PC-3 (cell line): ENCODE measurements at regions not wholly inside any gene's neighbourhood (a gene's known extent, or its start where the extent isn't known, plus 50 kb on each side); places are given as distances from the start of the nearest gene placed in this dataset.
"Not testable (repeated sequence)": the region's sequence is repeated elsewhere in the genome, so short reads cannot be mapped to it uniquely, and the experiment has no call there.

ENCODE experiments used
- ATAC-seq: fragments of 200-7000 bp; cut with Tn5 transposase; 2 replicates; pipeline ENCODE4 v1.9.1; 2020; ENCODE audit warnings: mild to moderate bottlenecking, moderate library complexity
- BruUV-seq: library from RNA; stranded (reverse); fragments of 400-500 nt; replicated peaks from 2 replicates; lab custom pipeline; 2021; lab: Mats Ljungman, UMichigan
- CTCF ChIA-PET: fragments of 300-600 bp; sonication (Branson Sonifier 250); formaldehyde crosslinking; loops from one replicate; lab custom pipeline; 2022; ENCODE audit warnings: antibody characterized with exemption; lab: Charles Lee
- POLR2A ChIA-PET: fragments of 300-600 bp; sonication (Branson Sonifier 250); formaldehyde crosslinking; loops from one replicate; lab custom pipeline; 2022; ENCODE audit warnings: antibody characterized with exemption; ENCODE audit not compliant: unreplicated experiment; lab: Charles Lee
- DNase-seq: peaks from one replicate; pipeline ENCODE4 v3.0.0-alpha.2; 2015
- H2AFZ ChIP-seq: fragments of 300-600 bp; sonication (generic); 2 replicates; pipeline ENCODE4 v1.6.0; 2016; ENCODE audit warnings: antibody characterized with exemption, low read length
- H3F3A ChIP-seq: fragments of 300-600 bp; sonication (generic); one replicate; pipeline ENCODE4 v1.6.0; 2017; ENCODE audit warnings: antibody characterized with exemption, low read length, control low read depth, mild to moderate bottlenecking; ENCODE audit not compliant: unreplicated experiment
- H3K27ac ChIP-seq: fragments of 300-600 bp; sonication (generic); 2 replicates; pipeline ENCODE4 v1.5.1; 2016; ENCODE audit warnings: mild to moderate bottlenecking, low read length
- H3K27me3 ChIP-seq: fragments of 300-600 bp; sonication (generic); 2 replicates; pipeline ENCODE4 v1.6.1; 2016; ENCODE audit warnings: low read length, mixed read lengths
- H3K36me3 ChIP-seq: fragments of 300-600 bp; sonication (generic); 2 replicates; pipeline ENCODE4 v1.6.1; 2016; ENCODE audit warnings: low read depth, mixed run types, low read length, mixed read lengths
- H3K4me1 ChIP-seq: fragments of 300-600 bp; sonication (generic); 2 replicates; pipeline ENCODE4 v1.5.1; 2016; ENCODE audit warnings: low read length; ENCODE audit not compliant: insufficient read depth
- H3K4me2 ChIP-seq: fragments of 300-600 bp; sonication (generic); 2 replicates; pipeline ENCODE4 v1.6.0; 2016; ENCODE audit warnings: low read length
- H3K4me3 ChIP-seq: fragments of 300-600 bp; sonication (generic); 2 replicates; pipeline ENCODE4 v1.5.1; 2016; ENCODE audit warnings: mild to moderate bottlenecking, low read length, mixed read lengths
- H3K79me2 ChIP-seq: fragments of 300-600 bp; sonication (generic); 2 replicates; pipeline ENCODE4 v1.6.1; 2017; ENCODE audit warnings: low read length, mixed read lengths
- H3K9ac ChIP-seq: fragments of 300-600 bp; sonication (generic); 2 replicates; pipeline ENCODE4 v1.6.0; 2016; ENCODE audit warnings: mild to moderate bottlenecking, low read length
- H3K9me2 ChIP-seq: fragments of 300-600 bp; sonication (generic); replicated peaks from 2 replicates; pipeline ENCODE4 v1.6.1; 2016; ENCODE audit warnings: mixed run types, low read length, mixed read lengths
- H3K9me3 ChIP-seq: fragments of 300-600 bp; sonication (generic); 2 replicates; pipeline ENCODE4 v1.6.1; 2016; ENCODE audit warnings: low read length, mixed read lengths
- H4K20me1 ChIP-seq: fragments of 300-600 bp; sonication (generic); 2 replicates; pipeline ENCODE4 v1.6.1; 2016; ENCODE audit warnings: low read length, mixed read lengths
- EZH2 ChIP-seq: fragments of 300-600 bp; sonication (generic); IDR thresholded peaks from one replicate; pipeline ENCODE4 v1.6.1; 2017; ENCODE audit warnings: antibody characterized with exemption, mild to moderate bottlenecking, low read length; ENCODE audit not compliant: unreplicated experiment
- EZH2phosphoT487 ChIP-seq: fragments of 300-600 bp; sonication (generic); IDR thresholded peaks from 2 replicates; pipeline ENCODE4 v1.6.1; 2018; ENCODE audit warnings: mild to moderate bottlenecking, antibody characterized with exemption, low read length, borderline replicate concordance
- intact Hi-C: fragments of 100-400 bp; cut with micrococcal nuclease; formaldehyde crosslinking; loops from 2 replicates; pipeline ENCODE4 v1.9.0; 2023
- TF ChIP-seq, protein P1 (sequence below): fragments of 300-600 bp; sonication (generic); conservative IDR thresholded peaks from 2 replicates; pipeline ENCODE4 v1.5.1; 2017; ENCODE audit warnings: antibody characterized with exemption, low read depth, mild to moderate bottlenecking, low read length

DNA sequence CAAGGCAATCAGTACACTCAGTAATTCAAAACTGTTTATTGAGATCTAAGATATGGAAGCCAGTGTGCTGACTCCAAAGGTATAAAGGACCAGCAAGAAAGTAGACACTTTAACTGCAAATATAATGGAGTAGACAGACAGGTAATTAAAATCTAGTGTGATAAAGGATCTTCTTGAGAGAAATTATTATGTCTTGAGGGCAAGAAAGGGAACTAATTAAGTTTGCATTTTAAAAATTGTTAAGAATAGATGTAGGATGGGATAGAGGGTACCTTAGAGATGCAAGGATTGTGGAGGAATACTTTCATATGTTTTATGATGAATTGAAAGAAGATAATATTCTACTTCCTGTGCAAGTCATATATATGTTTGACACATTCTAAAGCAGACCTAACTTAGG lies 825.3 kb downstream of the LTN1 start:
- intact Hi-C loops: no loop called here
- Histone ChIP-seq H3K27me3 (no peaks in the 10 kb centered on the region), H3K79me2 (no peaks in the 10 kb centered on the region), H3K9ac (no peak overlapping the region), H4K20me1 (no peaks in the 10 kb centered on the region), H2AFZ (no peak overlapping the region), H3K4me1 (no peaks in the 10 kb centered on the region), H3F3A (no peaks in the 10 kb centered on the region), H3K27ac (no peak overlapping the region), H3K4me2 (no peak overlapping the region), H3K9me3 (no peaks in the 10 kb centered on the region), H3K4me3 (no peak overlapping the region), H3K9me2 (no peaks in the 10 kb centered on the region), H3K36me3 (no peaks in the 10 kb centered on the region)
- POLR2A ChIA-PET: no interaction called here
- CTCF ChIA-PET: no interaction called here
- BruUV-seq: no TSS peak
- TF ChIP-seq EZH2 (no peak), EZH2phosphoT487 (no peak)
- TF ChIP-seq, protein P1, sequence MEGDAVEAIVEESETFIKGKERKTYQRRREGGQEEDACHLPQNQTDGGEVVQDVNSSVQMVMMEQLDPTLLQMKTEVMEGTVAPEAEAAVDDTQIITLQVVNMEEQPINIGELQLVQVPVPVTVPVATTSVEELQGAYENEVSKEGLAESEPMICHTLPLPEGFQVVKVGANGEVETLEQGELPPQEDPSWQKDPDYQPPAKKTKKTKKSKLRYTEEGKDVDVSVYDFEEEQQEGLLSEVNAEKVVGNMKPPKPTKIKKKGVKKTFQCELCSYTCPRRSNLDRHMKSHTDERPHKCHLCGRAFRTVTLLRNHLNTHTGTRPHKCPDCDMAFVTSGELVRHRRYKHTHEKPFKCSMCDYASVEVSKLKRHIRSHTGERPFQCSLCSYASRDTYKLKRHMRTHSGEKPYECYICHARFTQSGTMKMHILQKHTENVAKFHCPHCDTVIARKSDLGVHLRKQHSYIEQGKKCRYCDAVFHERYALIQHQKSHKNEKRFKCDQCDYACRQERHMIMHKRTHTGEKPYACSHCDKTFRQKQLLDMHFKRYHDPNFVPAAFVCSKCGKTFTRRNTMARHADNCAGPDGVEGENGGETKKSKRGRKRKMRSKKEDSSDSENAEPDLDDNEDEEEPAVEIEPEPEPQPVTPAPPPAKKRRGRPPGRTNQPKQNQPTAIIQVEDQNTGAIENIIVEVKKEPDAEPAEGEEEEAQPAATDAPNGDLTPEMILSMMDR: no peak
- DNase-seq (no peak), ATAC-seq (no peak)

DNA sequence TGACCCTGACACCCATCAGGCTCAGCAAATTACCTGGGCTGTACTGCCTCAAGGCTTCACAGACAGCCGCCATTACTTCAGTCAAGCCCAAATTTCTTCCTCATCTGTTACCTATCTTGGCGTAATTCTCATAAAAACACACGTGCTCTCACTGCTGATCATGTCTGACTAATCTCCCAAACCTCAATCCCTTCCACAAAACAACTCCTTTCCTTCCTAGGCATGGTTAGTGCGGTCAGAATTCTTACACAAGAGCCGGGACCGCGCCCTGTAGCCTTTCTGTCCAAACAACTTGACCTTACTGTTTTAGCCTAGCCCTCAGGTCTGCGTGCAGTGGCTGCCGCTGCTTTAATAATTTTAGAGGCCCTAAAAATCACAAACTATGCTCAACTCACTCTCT lies 828.2 kb downstream of the LTN1 start:
- CTCF ChIA-PET, H3F3A ChIP-seq, H3K4me2 ChIP-seq, H3K79me2 ChIP-seq, ATAC-seq, H3K27me3 ChIP-seq, BruUV-seq, H3K36me3 ChIP-seq, H4K20me1 ChIP-seq, DNase-seq, H3K9me3 ChIP-seq, H3K27ac ChIP-seq, intact Hi-C loops, H3K9me2 ChIP-seq, POLR2A ChIA-PET, H3K9ac ChIP-seq, H2AFZ ChIP-seq, H3K4me3 ChIP-seq, H3K4me1 ChIP-seq: not testable (repeated sequence)

DNA sequence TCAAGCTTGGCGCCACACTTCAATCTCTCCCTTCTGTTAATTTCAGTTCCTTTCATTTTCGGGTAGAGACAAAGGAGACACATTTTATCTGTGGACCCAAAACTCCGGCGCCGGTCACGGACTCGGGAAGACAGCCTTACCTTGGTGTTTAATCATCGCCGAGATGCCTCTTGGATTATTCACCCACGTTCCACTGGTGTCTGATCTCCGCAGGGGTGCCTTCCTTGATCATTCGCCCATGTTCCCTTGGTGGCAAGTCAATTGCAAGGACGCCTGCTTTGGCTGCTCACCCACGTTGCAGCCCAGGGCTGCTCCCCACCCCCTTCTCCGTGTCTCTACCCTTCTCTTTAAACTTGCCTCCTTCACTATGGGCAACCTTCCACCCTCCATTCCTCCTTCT lies 830.6 kb downstream of the LTN1 start:
- H2AFZ ChIP-seq, H3K79me2 ChIP-seq, DNase-seq, H3K4me3 ChIP-seq, POLR2A ChIA-PET, ATAC-seq, H3F3A ChIP-seq, H3K27me3 ChIP-seq, H3K9me3 ChIP-seq, H4K20me1 ChIP-seq, intact Hi-C loops, CTCF ChIA-PET, H3K36me3 ChIP-seq, BruUV-seq, H3K9me2 ChIP-seq, H3K4me1 ChIP-seq, H3K4me2 ChIP-seq, H3K9ac ChIP-seq, H3K27ac ChIP-seq: not testable (repeated sequence)

DNA sequence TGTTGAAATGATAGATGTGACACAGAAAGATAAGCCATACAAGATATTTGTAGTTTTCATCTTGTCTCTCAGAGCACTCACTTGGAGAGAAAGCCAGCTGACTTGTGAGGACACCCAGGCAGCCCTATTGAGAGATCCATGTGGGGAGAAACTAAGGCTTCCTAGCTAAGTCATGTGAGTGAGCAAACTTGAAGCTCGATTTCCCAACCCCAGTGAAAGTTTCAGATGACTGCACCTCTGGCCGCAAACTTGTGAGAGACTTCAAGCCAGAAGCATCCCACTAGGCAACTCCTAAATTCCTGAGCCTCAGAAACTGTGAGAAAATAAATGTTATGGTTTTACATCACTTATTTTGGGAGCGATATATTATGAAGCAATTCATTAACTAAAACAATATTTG lies 832.3 kb downstream of the LTN1 start:
- no peaks in the 10 kb centered on the region for H3K36me3 ChIP-seq
- H3K4me2 ChIP-seq: no peak overlapping the region
- DNase-seq (no peak), ATAC-seq (no peak)
- intact Hi-C loops: no loop called here
- H2AFZ ChIP-seq: no peak overlapping the region
- ChIA-PET POLR2A (no interaction called here), CTCF (no interaction called here)
- BruUV-seq: no TSS peak
- TF ChIP-seq EZH2phosphoT487 (no peak), EZH2 (no peak)
- TF ChIP-seq, protein P1: no peak
- no peak overlapping the region for H3K27ac ChIP-seq
- H3K4me3 ChIP-seq: no peak overlapping the region
- H3K4me1 ChIP-seq: peaks cover 7% of the 10 kb centered on the region; the same call in 1 of the 2 replicates
- no peaks in the 10 kb centered on the region for H3K9me3 ChIP-seq
- H3K9ac ChIP-seq: no peak overlapping the region
- no peaks in the 10 kb centered on the region for H4K20me1 ChIP-seq
- no peaks in the 10 kb centered on the region for H3K27me3 ChIP-seq
- no peaks in the 10 kb centered on the region for H3K9me2 ChIP-seq
- H3F3A ChIP-seq: no peaks in the 10 kb centered on the region
- no peaks in the 10 kb centered on the region for H3K79me2 ChIP-seq
